ENCODE measurements at regions not wholly inside any gene's neighbourhood (a gene's known extent, or its start where the extent isn't known, plus 50 kb on each side); places are given as distances from the start of the nearest gene placed in this dataset.

DNA sequence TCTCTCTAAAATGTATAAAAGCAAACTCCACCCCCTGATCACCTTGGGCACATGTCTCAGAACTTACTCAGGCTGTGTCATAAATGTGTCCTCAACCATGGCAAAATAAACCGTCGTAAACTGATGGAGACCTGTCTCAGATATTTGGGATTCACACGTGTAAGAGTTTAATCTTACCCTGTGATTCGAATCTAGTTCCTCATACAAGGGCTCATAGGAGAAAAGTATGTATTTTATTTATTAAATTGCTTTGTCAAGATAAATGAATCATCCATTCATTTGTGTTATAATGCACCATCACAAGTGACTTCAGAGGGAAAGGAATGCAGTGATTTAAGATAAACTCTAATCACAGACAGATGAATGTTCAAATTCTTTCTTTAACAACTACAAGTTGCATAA is 712.5 kb upstream of the LRATD1 start:
- ATAC-seq (replicated peaks) = no peak
- no peaks in the 10 kb centered on the region for H3K36me3 Mint-ChIP-seq (ENCODE audit: insufficient read depth)
- H3K9me3 Mint-ChIP-seq = peaks cover 0 to 2% of the 10 kb centered on the region in 2 donors
- H3K27ac Mint-ChIP-seq = no peak overlapping the region
- H3K4me1 Mint-ChIP-seq (ENCODE audit: low read depth in 2 of 2) = no peaks in the 10 kb centered on the region
- no peak overlapping the region for H3K4me3 Mint-ChIP-seq
- H3K27me3 Mint-ChIP-seq = no peaks in the 10 kb centered on the region
- DNase-seq = no peak

DNA sequence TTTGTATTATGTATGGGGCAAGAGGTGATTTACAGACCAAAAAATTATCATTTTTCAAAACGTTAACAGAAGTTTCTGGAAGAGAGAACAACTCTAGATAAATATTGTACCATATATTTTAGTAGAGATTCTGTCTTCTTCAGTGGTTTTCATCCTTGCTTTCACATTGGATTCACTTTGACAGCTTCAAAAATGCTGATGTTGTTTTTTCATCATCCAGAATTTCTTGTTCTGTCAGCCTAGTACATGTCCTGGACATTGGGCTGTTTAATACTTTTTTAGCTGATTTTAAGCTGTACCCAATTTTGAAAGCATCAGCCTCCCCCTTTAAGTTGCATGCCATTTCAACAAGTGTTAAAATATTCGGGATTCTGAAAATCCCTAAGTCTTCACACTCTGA is 711.3 kb upstream of the LRATD1 start:
- ATAC-seq (replicated peaks) = no peak
- Mint-ChIP-seq H3K36me3 (ENCODE audit: insufficient read depth) (no peaks in the 10 kb centered on the region), H3K9me3 (peaks cover 0 to 2% of the 10 kb centered on the region in 2 donors), H3K27me3 (no peaks in the 10 kb centered on the region), H3K4me1 (ENCODE audit: low read depth in 2 of 2) (no peaks in the 10 kb centered on the region), H3K4me3 (no peak overlapping the region), H3K27ac (no peak overlapping the region)
- DNase-seq = no peak

DNA sequence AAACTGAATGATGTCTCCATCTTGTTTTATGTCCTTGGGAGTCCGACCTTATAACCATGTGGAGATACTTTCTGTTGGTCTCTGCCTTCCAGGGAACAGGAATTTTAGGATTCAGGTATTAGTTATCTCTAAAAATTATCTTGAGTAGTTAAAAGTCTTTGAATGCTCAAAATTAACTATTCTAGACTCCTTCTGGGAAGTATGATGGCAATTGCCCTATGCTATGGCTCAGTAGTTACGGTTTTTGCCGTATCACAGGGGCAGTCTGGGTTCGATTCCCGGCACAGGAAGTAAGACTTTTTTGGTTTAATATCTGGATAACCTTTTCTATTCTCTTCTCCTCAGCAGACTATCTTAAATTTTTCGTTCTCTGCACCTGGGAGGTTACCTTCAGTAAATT is 708.7 kb upstream of the LRATD1 start:
- no peaks in the 10 kb centered on the region for H3K36me3 Mint-ChIP-seq (ENCODE audit: insufficient read depth)
- H3K4me1 Mint-ChIP-seq (ENCODE audit: low read depth in 2 of 2) = no peaks in the 10 kb centered on the region
- DNase-seq (no peak), ATAC-seq (replicated peaks) (no peak)
- H3K9me3 Mint-ChIP-seq = no peaks in the 10 kb centered on the region
- no peaks in the 10 kb centered on the region for H3K27me3 Mint-ChIP-seq
- no peak overlapping the region for H3K4me3 Mint-ChIP-seq
- no peak overlapping the region for H3K27ac Mint-ChIP-seq

DNA sequence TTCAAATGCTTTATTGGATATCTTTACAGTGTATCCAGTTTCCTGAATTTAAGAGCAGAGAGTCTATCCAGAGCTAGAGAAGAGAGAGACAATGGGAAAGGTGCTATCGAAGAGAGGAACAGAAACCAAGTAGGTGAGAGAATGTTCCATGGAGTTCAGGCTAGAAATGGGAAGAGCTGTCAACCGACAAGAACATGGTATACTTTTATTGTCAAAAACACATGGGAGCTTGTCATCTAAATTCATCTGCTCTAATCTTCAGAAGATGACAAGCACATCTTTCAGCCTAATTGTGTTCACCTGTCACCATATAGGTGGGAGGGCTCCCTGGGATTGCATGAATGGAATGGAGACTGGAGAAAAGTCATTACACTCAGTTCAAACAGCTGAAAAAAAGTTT is 690.4 kb upstream of the LRATD1 start:
- DNase-seq (no peak), ATAC-seq (replicated peaks) (no peak)
- peaks cover 10 to 13% of the 10 kb centered on the region in 2 donors for H3K9me3 Mint-ChIP-seq
- no peaks in the 10 kb centered on the region for H3K36me3 Mint-ChIP-seq (ENCODE audit: insufficient read depth)
- no peaks in the 10 kb centered on the region for H3K27me3 Mint-ChIP-seq
- H3K4me3 Mint-ChIP-seq = no peak overlapping the region
- H3K27ac Mint-ChIP-seq = no peak overlapping the region
- H3K4me1 Mint-ChIP-seq (ENCODE audit: low read depth in 2 of 2) = no peaks in the 10 kb centered on the region

DNA sequence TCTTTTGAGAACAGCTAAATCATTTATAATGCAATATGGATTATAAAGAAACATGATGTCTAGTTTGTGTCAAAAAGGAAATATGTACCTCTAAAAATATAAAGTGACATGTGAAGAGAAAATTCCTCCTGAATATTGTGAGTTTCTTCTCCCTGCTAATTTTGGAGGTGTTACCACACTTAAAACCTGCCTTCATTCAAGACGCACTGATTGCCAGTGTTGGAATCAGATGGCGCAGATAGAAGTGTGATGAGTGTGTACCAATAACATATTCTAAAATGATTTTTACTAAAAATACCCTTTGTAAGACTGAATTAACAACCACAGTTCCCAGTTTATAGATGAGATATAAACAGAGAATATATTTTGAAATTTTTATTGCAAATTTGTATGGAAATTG is 681.8 kb upstream of the LRATD1 start:
- no peak overlapping the region for H3K4me3 Mint-ChIP-seq
- no peak for DNase-seq
- H3K27ac Mint-ChIP-seq = no peak overlapping the region
- no peaks in the 10 kb centered on the region for H3K36me3 Mint-ChIP-seq (ENCODE audit: insufficient read depth)
- H3K27me3 Mint-ChIP-seq = no peaks in the 10 kb centered on the region
- H3K9me3 Mint-ChIP-seq = peaks cover 0 to 3% of the 10 kb centered on the region in 2 donors
- H3K4me1 Mint-ChIP-seq (ENCODE audit: low read depth in 2 of 2) = no peaks in the 10 kb centered on the region
- ATAC-seq (replicated peaks) = no peak

DNA sequence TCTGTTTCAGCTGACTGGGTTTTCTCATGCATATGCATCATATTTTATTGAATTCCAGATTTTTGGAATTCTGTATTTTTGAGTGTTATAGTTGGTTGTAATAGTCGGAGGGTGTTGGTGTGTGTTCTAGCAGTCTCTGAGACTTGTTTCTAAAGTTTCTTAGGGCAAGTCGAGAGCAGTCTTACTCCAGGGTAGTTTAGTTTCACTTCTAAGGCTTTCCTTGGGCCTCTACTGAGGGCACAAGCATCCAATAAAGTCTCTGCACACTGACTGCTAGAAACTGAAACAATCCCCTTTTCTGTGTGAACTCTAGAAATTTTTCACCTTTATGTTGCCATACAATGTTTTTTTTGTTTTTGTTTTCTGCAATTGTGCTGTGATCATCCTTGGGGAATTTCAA is 663.7 kb upstream of the LRATD1 start:
- ATAC-seq (replicated peaks) = no peak
- Mint-ChIP-seq H3K4me3 (no peak overlapping the region), H3K27ac (no peak overlapping the region), H3K27me3 (no peaks in the 10 kb centered on the region), H3K4me1 (ENCODE audit: low read depth in 2 of 2) (no peaks in the 10 kb centered on the region), H3K36me3 (ENCODE audit: insufficient read depth) (no peaks in the 10 kb centered on the region), H3K9me3 (peaks cover 0 to 3% of the 10 kb centered on the region in 2 donors)
- no peak for DNase-seq

DNA sequence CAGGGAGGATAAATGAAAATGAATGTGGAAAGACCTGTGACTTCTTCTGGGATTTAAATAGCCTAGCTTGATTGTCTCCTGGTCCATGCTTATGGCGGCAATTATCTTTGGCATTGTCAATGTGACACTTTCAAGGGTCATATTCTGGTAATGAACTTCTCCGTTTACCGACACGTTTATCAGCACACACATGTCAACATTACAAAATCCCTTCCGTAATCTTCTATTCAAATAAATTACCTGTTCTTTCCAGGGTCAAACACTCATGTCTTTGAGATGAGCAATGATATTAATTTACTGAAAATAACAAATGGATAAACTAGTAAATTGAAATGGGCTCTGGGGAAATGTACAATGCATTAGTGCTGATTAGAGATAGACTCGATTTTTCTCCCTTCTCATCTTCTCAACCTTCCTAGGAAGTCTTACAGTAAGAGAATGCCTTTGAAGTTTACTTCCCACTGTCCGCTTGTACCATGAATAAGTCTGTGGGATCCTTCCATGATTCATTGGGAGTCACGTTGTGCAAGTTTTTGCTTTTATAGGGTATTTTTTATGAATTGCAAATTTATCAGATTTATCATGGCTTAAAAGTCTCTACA is 646.3 kb upstream of the LRATD1 start:
- no peak for ATAC-seq (replicated peaks)
- no peak for DNase-seq
- no peak overlapping the region for H3K27ac Mint-ChIP-seq
- no peaks in the 10 kb centered on the region for H3K27me3 Mint-ChIP-seq
- peaks cover 0 to 8% of the 10 kb centered on the region in 2 donors for H3K9me3 Mint-ChIP-seq
- no peaks in the 10 kb centered on the region for H3K36me3 Mint-ChIP-seq (ENCODE audit: insufficient read depth)
- H3K4me3 Mint-ChIP-seq = no peak overlapping the region
- no peaks in the 10 kb centered on the region for H3K4me1 Mint-ChIP-seq (ENCODE audit: low read depth in 2 of 2)

DNA sequence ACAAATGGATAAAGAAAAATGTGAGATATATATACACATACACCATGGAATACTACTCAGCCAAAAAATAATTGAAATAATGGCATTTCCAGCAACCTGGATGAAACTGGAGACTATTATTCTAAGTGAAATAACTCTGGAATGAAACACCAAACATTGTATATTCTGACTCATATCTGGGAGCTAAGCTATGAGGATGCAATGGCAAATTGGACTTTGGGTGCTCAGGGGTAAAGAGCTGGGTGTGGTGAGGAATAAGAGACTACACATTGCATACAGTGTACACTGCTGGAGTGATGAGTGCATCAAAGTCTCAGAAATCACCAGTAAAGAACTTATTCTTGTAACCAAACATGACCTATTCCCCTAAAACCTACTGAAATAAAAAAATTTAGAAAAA is 636.0 kb upstream of the LRATD1 start:
- Mint-ChIP-seq H3K36me3 (ENCODE audit: insufficient read depth) (no peaks in the 10 kb centered on the region), H3K27me3 (no peaks in the 10 kb centered on the region), H3K4me3 (no peak overlapping the region), H3K4me1 (ENCODE audit: low read depth in 2 of 2) (no peaks in the 10 kb centered on the region), H3K27ac (no peak overlapping the region), H3K9me3 (peaks cover 10 to 31% of the 10 kb centered on the region in 2 donors)
- no peak for ATAC-seq (replicated peaks)
- no peak for DNase-seq

DNA sequence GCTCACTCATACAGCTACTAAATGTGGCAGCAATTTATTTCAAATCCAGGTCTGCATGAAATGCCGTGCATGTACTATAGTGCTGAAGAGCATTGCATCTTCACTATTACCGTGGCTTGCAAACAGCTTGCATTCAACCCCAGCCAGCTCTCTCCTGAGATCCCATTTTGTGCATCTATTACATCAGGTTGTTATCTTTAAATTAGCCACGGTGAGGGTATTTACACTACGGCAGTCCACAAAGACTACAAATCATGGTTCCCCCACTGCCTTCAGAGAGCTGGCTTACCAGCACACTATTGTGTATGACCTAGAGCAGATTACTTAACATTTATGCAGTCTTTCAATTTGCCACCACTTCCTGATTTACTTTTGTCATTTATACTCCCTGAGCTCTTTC is 621.3 kb upstream of the LRATD1 start:
- H3K27me3 Mint-ChIP-seq = no peaks in the 10 kb centered on the region
- DNase-seq (no peak), ATAC-seq (replicated peaks) (no peak)
- H3K9me3 Mint-ChIP-seq = peaks cover 5 to 18% of the 10 kb centered on the region in 2 donors
- no peak overlapping the region for H3K4me3 Mint-ChIP-seq
- no peak overlapping the region for H3K27ac Mint-ChIP-seq
- H3K36me3 Mint-ChIP-seq (ENCODE audit: insufficient read depth) = no peaks in the 10 kb centered on the region
- no peaks in the 10 kb centered on the region for H3K4me1 Mint-ChIP-seq (ENCODE audit: low read depth in 2 of 2)

DNA sequence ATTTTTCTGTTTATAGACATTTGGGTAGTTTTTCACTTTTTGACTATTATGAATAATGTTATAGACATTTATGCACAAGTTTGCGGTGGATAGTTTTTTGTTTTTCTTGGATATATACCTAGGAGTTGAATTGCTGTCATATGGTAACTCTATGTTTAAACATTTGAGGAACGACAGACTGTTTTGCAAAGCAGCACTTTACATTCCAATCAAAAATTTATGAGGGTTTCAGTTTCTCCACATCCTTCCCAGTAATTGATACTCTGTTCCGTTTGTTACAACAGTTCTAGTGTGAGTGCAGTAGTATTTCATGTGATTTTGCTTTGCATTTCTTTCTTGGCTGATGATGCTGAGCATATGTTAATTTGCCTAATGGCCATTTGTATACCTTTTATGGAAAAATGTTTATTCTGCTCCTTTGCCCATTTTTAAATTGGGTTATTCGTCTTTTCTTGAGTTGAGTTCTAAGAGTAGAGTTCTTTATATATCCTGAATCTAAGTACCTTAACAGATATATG is 617.3 kb upstream of the LRATD1 start:
- Mint-ChIP-seq H3K9me3 (peaks cover 7 to 11% of the 10 kb centered on the region in 2 donors), H3K27me3 (no peaks in the 10 kb centered on the region), H3K27ac (no peak overlapping the region), H3K36me3 (ENCODE audit: insufficient read depth) (no peaks in the 10 kb centered on the region), H3K4me3 (no peak overlapping the region), H3K4me1 (ENCODE audit: low read depth in 2 of 2) (no peaks in the 10 kb centered on the region)
- no peak for ATAC-seq (replicated peaks)
- no peak for DNase-seq

DNA sequence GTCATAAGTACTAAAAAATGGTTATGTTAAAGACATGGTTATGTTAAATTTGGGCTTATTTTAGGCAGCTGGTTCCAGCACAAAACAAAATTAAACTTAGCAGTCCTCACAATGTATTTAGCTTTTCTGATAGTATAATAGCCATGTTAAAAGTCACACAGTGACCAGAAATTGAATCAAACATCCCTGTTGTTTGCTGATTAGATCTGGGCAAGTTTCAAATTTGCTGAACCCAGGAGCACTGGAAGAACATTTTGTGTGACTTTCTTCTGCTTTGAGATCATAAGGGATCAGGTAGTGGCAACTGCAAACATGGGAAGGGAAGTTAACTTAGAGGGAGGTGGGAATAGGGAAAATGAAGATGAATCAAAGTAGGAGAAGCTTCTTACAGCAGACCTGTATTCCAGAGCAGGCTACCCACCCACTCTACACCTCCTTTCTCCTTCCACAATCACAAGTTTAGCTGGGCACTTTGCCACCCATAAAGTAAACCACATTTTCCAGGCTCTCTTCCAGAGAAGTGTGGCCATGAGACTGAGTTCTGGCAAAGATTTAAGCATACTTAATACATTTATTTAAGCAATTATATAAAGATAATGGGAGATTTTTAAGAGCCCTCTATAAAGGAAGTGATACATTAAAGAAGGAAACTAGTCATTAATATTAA is 616.1 kb upstream of the LRATD1 start:
- no peak for ATAC-seq (replicated peaks)
- Mint-ChIP-seq H3K9me3 (peaks cover 4 to 7% of the 10 kb centered on the region in 2 donors), H3K4me1 (ENCODE audit: low read depth in 2 of 2) (no peaks in the 10 kb centered on the region), H3K27ac (no peak overlapping the region), H3K36me3 (ENCODE audit: insufficient read depth) (no peaks in the 10 kb centered on the region), H3K27me3 (no peaks in the 10 kb centered on the region), H3K4me3 (no peak overlapping the region)
- no peak for DNase-seq

DNA sequence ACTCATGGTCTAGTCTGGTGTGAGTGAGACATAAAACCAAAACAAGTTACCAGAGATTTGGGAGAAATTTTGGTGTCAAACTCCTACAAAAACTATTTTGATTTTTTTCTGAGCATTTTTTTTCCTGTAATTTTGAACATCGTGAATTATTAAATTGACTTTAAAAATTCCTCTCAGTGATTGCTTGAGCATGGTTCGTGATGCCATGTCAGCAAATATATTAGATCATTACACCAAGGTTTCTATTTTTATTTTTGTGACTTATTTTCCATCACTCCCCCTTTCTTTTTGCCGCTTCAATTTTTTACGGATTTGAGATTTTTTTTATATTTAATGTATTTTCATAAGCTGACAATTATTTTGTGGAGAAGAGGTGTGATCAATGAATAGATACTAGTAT is 613.9 kb upstream of the LRATD1 start:
- Mint-ChIP-seq H3K9me3 (peaks cover 0 to 3% of the 10 kb centered on the region in 2 donors), H3K4me1 (ENCODE audit: low read depth in 2 of 2) (no peaks in the 10 kb centered on the region), H3K4me3 (no peak overlapping the region), H3K36me3 (ENCODE audit: insufficient read depth) (no peaks in the 10 kb centered on the region), H3K27me3 (no peaks in the 10 kb centered on the region), H3K27ac (no peak overlapping the region)
- DNase-seq (no peak), ATAC-seq (replicated peaks) (no peak)

DNA sequence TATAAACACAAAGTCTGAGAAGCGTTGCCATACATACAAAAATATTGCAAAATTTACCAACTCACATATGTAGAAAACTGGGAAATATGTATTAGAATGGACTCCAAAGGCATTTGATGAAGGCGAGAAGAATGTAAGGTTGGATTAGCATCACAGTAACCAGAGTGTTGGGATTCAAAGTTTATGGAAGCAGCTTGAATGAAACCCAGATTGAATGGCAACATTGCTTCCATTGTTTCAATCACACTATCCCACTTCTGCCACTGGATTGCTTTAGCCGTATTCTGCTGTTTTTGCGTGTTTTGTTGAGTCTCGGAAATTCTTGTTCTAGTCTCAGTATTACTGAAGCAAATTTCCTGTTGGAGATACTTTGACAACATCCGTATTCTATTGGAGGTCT is 609.0 kb upstream of the LRATD1 start:
- H3K4me1 Mint-ChIP-seq (ENCODE audit: low read depth in 2 of 2) = no peaks in the 10 kb centered on the region
- no peaks in the 10 kb centered on the region for H3K27me3 Mint-ChIP-seq
- peaks cover 0 to 4% of the 10 kb centered on the region in 2 donors for H3K9me3 Mint-ChIP-seq
- no peak for ATAC-seq (replicated peaks)
- H3K36me3 Mint-ChIP-seq (ENCODE audit: insufficient read depth) = no peaks in the 10 kb centered on the region
- H3K27ac Mint-ChIP-seq = no peak overlapping the region
- no peak overlapping the region for H3K4me3 Mint-ChIP-seq
- no peak for DNase-seq

DNA sequence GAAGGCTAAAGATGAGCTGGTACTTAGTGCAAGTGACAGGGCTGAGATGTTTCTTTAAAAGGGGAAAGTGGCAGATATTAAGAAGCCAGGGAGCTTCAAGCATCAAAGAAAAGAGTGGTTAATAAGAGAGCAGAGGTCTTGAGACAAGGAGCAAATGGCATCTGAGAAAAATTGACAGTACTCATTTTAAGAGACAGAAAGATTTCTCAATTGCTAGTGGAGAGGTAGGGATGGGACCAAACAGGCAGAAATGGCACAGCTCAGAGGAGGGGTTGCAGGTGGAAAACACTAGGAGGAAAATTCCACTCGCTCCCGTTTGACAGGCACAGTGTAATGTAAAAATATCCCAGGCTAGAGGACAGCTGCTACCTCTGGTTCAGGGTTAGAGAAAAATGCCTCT is 593.4 kb upstream of the LRATD1 start:
- no peak overlapping the region for H3K4me3 Mint-ChIP-seq
- no peaks in the 10 kb centered on the region for H3K4me1 Mint-ChIP-seq (ENCODE audit: low read depth in 2 of 2)
- no peak for ATAC-seq (replicated peaks)
- H3K27ac Mint-ChIP-seq = no peak overlapping the region
- no peak for DNase-seq
- no peaks in the 10 kb centered on the region for H3K36me3 Mint-ChIP-seq (ENCODE audit: insufficient read depth)
- H3K9me3 Mint-ChIP-seq = peaks cover 10 to 40% of the 10 kb centered on the region in 2 donors
- H3K27me3 Mint-ChIP-seq = no peaks in the 10 kb centered on the region

All from effector memory CD8-positive, alpha-beta T cell (primary cell).